K562 (cell line): ENCODE measurements at regions not wholly inside any gene's neighbourhood (a gene's known extent, or its start where the extent isn't known, plus 50 kb on each side); places are given as distances from the start of the nearest gene placed in this dataset.

Source experiments
- CBX3 ChIP-seq, 2 experiments: IDR thresholded peaks; 1 replicate in 1 of 2; 2 replicates in 1 of 2; pipeline ENCODE4 v1.6.1; 2012; ENCODE audit warnings: inconsistent platforms in 2 of 2, low read length in 2 of 2, borderline replicate concordance in 1 of 2, control low read depth in 1 of 2
- CC2D1A ChIP-seq: fragments of 450-650 bp; IDR thresholded peaks from 2 replicates; pipeline ENCODE4 v1.6.1; 2017; ENCODE audit warnings: mild to moderate bottlenecking
- CREB3L1 ChIP-seq: fragments of 450-650 bp; IDR thresholded peaks from 2 replicates; pipeline ENCODE4 v1.6.1; 2014; ENCODE audit warnings: low read depth, mild to moderate bottlenecking, moderate library complexity, borderline replicate concordance
- CREM ChIP-seq: IDR thresholded peaks from 2 replicates; pipeline ENCODE4 v1.6.1; 2014; ENCODE audit warnings: antibody characterized with exemption, low read depth
- GATAD2A ChIP-seq: fragments of 450-650 bp; IDR thresholded peaks from 2 replicates; pipeline ENCODE4 v1.6.1; 2017
- MNT ChIP-seq, 2 experiments: fragments of 450-650 bp; conservative IDR thresholded peaks; 2 replicates each; pipeline ENCODE4 v1.6.1; 2017; ENCODE audit warnings: mild to moderate bottlenecking in 2 of 2, moderate library complexity in 2 of 2
- PHF21A ChIP-seq: fragments of 450-650 bp; IDR thresholded peaks from 2 replicates; pipeline ENCODE4 v1.6.1; 2017; ENCODE audit warnings: low read depth, borderline replicate concordance
- REST ChIP-seq, 2 experiments: fragments of 450-650 bp; formaldehyde crosslinking in 1 of 2; IDR thresholded peaks; 2 replicates each; pipeline versions ENCODE4 v1.4.0 to v1.6.1; 2014 to 2020; ENCODE audit warnings: mild to moderate bottlenecking in 2 of 2, borderline replicate concordance in 1 of 2, low read depth in 1 of 2
- RFX5 ChIP-seq: IDR thresholded peaks from 2 replicates; pipeline ENCODE4 v1.6.1; 2011; ENCODE audit warnings: low read depth, mild to moderate bottlenecking, improper control_type of control experiment, low read length
- ZNF76 ChIP-seq: fragments of 250-450 bp; sonication (Bioruptor Pico); IDR thresholded peaks from 2 replicates; pipeline ENCODE4 v1.4.0; 2020; ENCODE audit warnings: mild to moderate bottlenecking, moderate library complexity, borderline replicate concordance
- ZSCAN32 ChIP-seq: fragments of 450-650 bp; formaldehyde crosslinking; IDR thresholded peaks from 2 replicates; pipeline ENCODE4 v1.4.0; 2020; ENCODE audit warnings: mild to moderate bottlenecking, moderate library complexity
- TF ChIP-seq, protein P1 (sequence below), 2 experiments: fragments of 450-650 bp; IDR thresholded peaks; 2 replicates each; pipeline ENCODE4 v1.6.1; 2016
- TF ChIP-seq, protein P2 (sequence below), 2 experiments: fragments of 200-800 bp in 1 of 2; sonication (Bioruptor generic) in 1 of 2; sonication (generic) in 1 of 2; formaldehyde crosslinking in 1 of 2; IDR thresholded peaks in 1 of 2; conservative IDR thresholded peaks in 1 of 2; 2 replicates each; pipeline versions ENCODE4 v1.5.0 to v1.6.1; 2016 to 2020; ENCODE audit warnings: missing compliant biosample characterization in 1 of 2, missing genetic modification characterization in 1 of 2, missing genetic modification reagents in 1 of 2

DNA sequence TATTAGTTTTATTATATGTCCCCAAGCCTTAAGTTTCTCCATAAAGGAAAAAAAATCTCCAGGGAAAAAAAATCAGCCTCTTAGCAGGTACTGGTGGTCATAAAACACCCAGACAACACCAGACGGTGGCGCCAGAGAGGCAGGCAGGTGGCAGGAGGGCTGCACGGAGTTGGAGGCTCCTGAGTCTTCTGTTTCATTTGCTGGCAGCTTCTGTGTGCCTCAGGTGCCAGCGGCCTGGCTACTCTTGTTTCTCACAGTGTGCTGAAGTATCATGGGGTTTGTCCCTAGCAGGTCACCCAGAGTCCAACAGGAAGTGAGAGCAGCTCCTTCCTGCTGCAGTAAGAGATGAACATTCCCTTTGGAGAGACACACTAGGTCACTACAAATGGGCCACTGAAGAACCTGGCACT lies 123.3 kb upstream of the GADD45A start (continued):
- TF ChIP-seq CBX3 (IDR thresholded peaks at IDR 0.05; ENCODE audit: borderline replicate concordance in 1 of 2, low read length in 2 of 2) (peak in 1 of 2 experiments; percentile 34; a peak in 1 of 3 replicates), MNT (conservative IDR thresholded peaks at IDR 0.05) (0 out of 4 replicates have a peak, but pooled peaks of 1 of the 2 experiments have one; percentile 28), GATAD2A (0 out of 2 replicates have a peak, but pooled peaks have one; percentile 41), CC2D1A (peak; percentile 65), CREM (0 out of 2 replicates have a peak, but pooled peaks have one; percentile 47), RFX5 (no peak), REST (IDR thresholded peaks at IDR 0.05; ENCODE audit: borderline replicate concordance) (peak; percentile 89), REST (CRISPR knock-in tag; IDR thresholded peaks at IDR 0.05; ENCODE audit: low read depth) (no peak), ZNF76 (CRISPR knock-in tag) (no peak), ZSCAN32 (CRISPR knock-in tag) (no peak), CREB3L1 (no peak), PHF21A (no peak)
- TF ChIP-seq, protein P1, sequence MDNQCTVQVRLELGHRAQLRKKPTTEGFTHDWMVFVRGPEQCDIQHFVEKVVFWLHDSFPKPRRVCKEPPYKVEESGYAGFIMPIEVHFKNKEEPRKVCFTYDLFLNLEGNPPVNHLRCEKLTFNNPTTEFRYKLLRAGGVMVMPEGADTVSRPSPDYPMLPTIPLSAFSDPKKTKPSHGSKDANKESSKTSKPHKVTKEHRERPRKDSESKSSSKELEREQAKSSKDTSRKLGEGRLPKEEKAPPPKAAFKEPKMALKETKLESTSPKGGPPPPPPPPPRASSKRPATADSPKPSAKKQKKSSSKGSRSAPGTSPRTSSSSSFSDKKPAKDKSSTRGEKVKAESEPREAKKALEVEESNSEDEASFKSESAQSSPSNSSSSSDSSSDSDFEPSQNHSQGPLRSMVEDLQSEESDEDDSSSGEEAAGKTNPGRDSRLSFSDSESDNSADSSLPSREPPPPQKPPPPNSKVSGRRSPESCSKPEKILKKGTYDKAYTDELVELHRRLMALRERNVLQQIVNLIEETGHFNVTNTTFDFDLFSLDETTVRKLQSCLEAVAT (IDR thresholded peaks at IDR 0.05) = 0 out of 4 replicates have a peak, but pooled peaks of 1 of the 2 experiments have one; percentile 34
- TF ChIP-seq, protein P2, sequence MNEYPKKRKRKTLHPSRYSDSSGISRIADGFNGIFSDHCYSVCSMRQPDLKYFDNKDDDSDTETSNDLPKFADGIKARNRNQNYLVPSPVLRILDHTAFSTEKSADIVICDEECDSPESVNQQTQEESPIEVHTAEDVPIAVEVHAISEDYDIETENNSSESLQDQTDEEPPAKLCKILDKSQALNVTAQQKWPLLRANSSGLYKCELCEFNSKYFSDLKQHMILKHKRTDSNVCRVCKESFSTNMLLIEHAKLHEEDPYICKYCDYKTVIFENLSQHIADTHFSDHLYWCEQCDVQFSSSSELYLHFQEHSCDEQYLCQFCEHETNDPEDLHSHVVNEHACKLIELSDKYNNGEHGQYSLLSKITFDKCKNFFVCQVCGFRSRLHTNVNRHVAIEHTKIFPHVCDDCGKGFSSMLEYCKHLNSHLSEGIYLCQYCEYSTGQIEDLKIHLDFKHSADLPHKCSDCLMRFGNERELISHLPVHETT (CRISPR knock-in tag; conservative IDR thresholded peaks at IDR 0.05 in 1 of 2, IDR thresholded peaks at IDR 0.05 in 1 of 2) = 0 out of 4 replicates have a peak, but pooled peaks of 1 of the 2 experiments have one; percentile 30
